ENCODE measurements at regions not wholly inside any gene's neighbourhood (a gene's known extent, or its start where the extent isn't known, plus 50 kb on each side); places are given as distances from the start of the nearest gene placed in this dataset.

DNA sequence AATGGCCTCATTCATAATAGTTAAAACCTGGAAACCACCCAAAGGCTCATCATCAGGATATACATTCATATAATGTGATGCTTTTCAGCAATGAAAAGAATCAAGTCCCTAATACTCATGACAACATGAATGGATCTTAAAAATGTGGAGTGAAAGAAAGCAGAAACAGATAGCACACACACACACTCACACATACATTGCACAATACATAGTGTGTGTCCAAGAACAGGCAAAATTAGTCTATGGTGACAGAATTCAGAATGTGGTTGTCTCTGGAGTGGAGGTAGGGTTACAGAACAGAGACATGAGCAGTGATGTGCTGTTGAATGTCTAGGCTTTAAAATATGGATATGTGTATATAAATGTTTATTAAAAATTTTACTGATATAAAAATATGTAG is 419.9 kb upstream of the PCDH15 start:
- TF ChIP-seq, protein P1, sequence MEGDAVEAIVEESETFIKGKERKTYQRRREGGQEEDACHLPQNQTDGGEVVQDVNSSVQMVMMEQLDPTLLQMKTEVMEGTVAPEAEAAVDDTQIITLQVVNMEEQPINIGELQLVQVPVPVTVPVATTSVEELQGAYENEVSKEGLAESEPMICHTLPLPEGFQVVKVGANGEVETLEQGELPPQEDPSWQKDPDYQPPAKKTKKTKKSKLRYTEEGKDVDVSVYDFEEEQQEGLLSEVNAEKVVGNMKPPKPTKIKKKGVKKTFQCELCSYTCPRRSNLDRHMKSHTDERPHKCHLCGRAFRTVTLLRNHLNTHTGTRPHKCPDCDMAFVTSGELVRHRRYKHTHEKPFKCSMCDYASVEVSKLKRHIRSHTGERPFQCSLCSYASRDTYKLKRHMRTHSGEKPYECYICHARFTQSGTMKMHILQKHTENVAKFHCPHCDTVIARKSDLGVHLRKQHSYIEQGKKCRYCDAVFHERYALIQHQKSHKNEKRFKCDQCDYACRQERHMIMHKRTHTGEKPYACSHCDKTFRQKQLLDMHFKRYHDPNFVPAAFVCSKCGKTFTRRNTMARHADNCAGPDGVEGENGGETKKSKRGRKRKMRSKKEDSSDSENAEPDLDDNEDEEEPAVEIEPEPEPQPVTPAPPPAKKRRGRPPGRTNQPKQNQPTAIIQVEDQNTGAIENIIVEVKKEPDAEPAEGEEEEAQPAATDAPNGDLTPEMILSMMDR (IDR thresholded peaks at IDR 0.05; ENCODE audit: control extremely low read depth, extremely low read depth): no peak
- H3K9me3 ChIP-seq (ENCODE audit: control insufficient read depth in 4 of 4, insufficient read depth in 3 of 4, low read length in 3 of 4): no peaks in the 10 kb centered on the region
- H3K27ac ChIP-seq (ENCODE audit: low read depth in 1 of 2, low read length in 1 of 2): no peak overlapping the region
- H3K27me3 ChIP-seq (ENCODE audit: control insufficient read depth in 3 of 3, insufficient read depth in 3 of 3, low read length in 2 of 3): no peaks in the 10 kb centered on the region
- ATAC-seq (ENCODE audit: insufficient read depth, low FRiP score): no peak
- no peak overlapping the region for H3K9ac ChIP-seq (ENCODE audit: insufficient read depth in 1 of 2, low read length in 2 of 2)
- no peaks in the 10 kb centered on the region for H3K36me3 ChIP-seq (ENCODE audit: control insufficient read depth in 4 of 4, insufficient read depth in 4 of 4, low read length in 4 of 4)
- no peaks in the 10 kb centered on the region for H3K4me1 ChIP-seq (ENCODE audit: control insufficient read depth in 5 of 5, insufficient read depth in 5 of 5, low read length in 5 of 5)
- DNase-seq: peak in 1 of 3 donors; percentile 26
- no peak overlapping the region for H3K4me3 ChIP-seq

DNA sequence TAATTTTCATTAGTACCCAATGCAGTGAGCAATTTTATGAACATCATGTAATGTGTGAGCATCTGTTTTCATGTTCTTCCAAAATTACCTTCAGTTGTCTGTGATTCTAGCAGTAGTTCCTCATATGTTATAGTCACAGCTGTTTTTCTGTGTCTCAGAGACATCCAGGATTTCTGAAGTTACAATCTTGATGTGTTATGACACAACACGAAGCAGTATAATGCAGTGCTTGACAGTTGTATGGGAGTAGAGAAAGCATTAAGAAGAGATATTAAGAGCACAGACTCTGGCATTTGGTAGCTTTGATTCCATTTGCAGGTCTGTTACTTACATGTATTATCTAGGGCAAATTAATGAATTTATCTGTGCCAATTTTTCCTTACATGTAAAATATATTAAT is 414.7 kb upstream of the PCDH15 start:
- no peak overlapping the region for H3K4me3 ChIP-seq
- DNase-seq (no peak), ATAC-seq (ENCODE audit: insufficient read depth, low FRiP score) (no peak)
- 72 to 83% methylated on average over 1 of the region's 1 CpG for WGBS, 2 donors
- no peaks in the 10 kb centered on the region for H3K4me1 ChIP-seq (ENCODE audit: control insufficient read depth in 5 of 5, insufficient read depth in 5 of 5, low read length in 5 of 5)
- no peaks in the 10 kb centered on the region for H3K36me3 ChIP-seq (ENCODE audit: control insufficient read depth in 4 of 4, insufficient read depth in 4 of 4, low read length in 4 of 4)
- TF ChIP-seq, protein P1 (IDR thresholded peaks at IDR 0.05; ENCODE audit: control extremely low read depth, extremely low read depth): no peak
- H3K27ac ChIP-seq (ENCODE audit: low read depth in 1 of 2, low read length in 1 of 2): no peak overlapping the region
- no peak overlapping the region for H3K9ac ChIP-seq (ENCODE audit: insufficient read depth in 1 of 2, low read length in 2 of 2)
- H3K9me3 ChIP-seq (ENCODE audit: control insufficient read depth in 4 of 4, insufficient read depth in 3 of 4, low read length in 3 of 4): no peaks in the 10 kb centered on the region
- no peaks in the 10 kb centered on the region for H3K27me3 ChIP-seq (ENCODE audit: control insufficient read depth in 3 of 3, insufficient read depth in 3 of 3, low read length in 2 of 3)

DNA sequence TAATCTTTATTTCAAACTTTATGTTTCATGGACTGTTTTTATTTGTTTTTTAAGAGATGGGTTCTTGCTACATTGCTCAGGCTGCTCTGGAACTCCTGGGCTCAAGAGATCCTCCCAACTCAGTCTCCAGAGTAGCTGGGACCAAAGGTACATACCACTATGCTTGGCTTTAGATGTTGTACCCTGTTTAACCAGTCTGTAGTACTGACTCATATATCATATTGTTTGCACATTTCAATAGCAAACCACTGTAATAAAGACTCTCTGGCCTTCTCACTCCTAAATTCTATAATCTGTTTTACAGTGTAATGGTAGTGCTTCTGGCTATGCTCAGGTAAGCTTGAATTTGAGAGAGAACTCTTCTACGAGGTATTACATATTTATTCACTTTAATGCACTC is 413.6 kb upstream of the PCDH15 start:
- DNase-seq (no peak), ATAC-seq (ENCODE audit: insufficient read depth, low FRiP score) (no peak)
- Histone ChIP-seq H3K36me3 (ENCODE audit: control insufficient read depth in 4 of 4, insufficient read depth in 4 of 4, low read length in 4 of 4) (no peaks in the 10 kb centered on the region), H3K9ac (ENCODE audit: insufficient read depth in 1 of 2, low read length in 2 of 2) (no peak overlapping the region), H3K27me3 (ENCODE audit: control insufficient read depth in 3 of 3, insufficient read depth in 3 of 3, low read length in 2 of 3) (no peaks in the 10 kb centered on the region), H3K9me3 (ENCODE audit: control insufficient read depth in 4 of 4, insufficient read depth in 3 of 4, low read length in 3 of 4) (no peaks in the 10 kb centered on the region), H3K4me1 (ENCODE audit: control insufficient read depth in 5 of 5, insufficient read depth in 5 of 5, low read length in 5 of 5) (no peaks in the 10 kb centered on the region), H3K4me3 (no peak overlapping the region), H3K27ac (ENCODE audit: low read depth in 1 of 2, low read length in 1 of 2) (no peak overlapping the region)
- TF ChIP-seq, protein P1 (IDR thresholded peaks at IDR 0.05; ENCODE audit: control extremely low read depth, extremely low read depth): no peak
- 86 to 88% methylated on average over 1 of the region's 1 CpG for WGBS, 2 donors

DNA sequence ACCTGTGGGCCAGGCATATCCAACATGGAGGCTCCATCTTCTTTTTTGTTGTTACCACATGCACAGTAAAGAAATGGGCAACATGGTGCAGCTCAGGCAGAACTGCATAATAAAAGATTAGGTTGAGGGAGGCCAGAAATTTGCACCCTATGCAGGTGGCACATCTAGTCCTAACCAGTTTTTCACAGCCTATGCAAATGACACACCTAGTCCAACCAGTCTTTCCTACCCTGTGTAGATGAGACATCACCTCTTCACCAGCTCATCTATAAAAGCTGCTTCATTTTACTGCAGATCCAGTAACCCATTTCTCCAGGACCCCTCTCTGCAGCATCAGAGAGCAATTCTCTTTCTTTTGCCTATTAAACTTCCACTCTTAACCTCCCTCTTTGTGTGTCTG is 411.0 kb upstream of the PCDH15 start:
- no peak overlapping the region for H3K9ac ChIP-seq (ENCODE audit: insufficient read depth in 1 of 2, low read length in 2 of 2)
- DNase-seq (no peak), ATAC-seq (ENCODE audit: insufficient read depth, low FRiP score) (no peak)
- TF ChIP-seq, protein P1 (IDR thresholded peaks at IDR 0.05; ENCODE audit: control extremely low read depth, extremely low read depth): no peak
- H3K27ac ChIP-seq (ENCODE audit: low read depth in 1 of 2, low read length in 1 of 2): no peak overlapping the region
- no peaks in the 10 kb centered on the region for H3K4me1 ChIP-seq (ENCODE audit: control insufficient read depth in 5 of 5, insufficient read depth in 5 of 5, low read length in 5 of 5)
- no peak overlapping the region for H3K4me3 ChIP-seq
- no peaks in the 10 kb centered on the region for H3K27me3 ChIP-seq (ENCODE audit: control insufficient read depth in 3 of 3, insufficient read depth in 3 of 3, low read length in 2 of 3)
- no peaks in the 10 kb centered on the region for H3K36me3 ChIP-seq (ENCODE audit: control insufficient read depth in 4 of 4, insufficient read depth in 4 of 4, low read length in 4 of 4)
- no peaks in the 10 kb centered on the region for H3K9me3 ChIP-seq (ENCODE audit: control insufficient read depth in 4 of 4, insufficient read depth in 3 of 4, low read length in 3 of 4)

Data from lung (tissue), 11 donors.